Mammary epithelial cell (primary cell): ENCODE measurements at regions not wholly inside any gene's neighbourhood (a gene's known extent, or its start where the extent isn't known, plus 50 kb on each side); places are given as distances from the start of the nearest gene placed in this dataset.

Experiments
- EZH2 ChIP-seq: IDR thresholded peaks from 2 replicates; pipeline ENCODE4 v1.6.1; 2012; ENCODE audit warnings: low read length, inconsistent platforms, borderline replicate concordance
- TF ChIP-seq, protein P1 (sequence below), 2 donors: IDR thresholded peaks in 1 of 2; conservative IDR thresholded peaks in 1 of 2; 2 replicates each; pipeline ENCODE4 v1.5.1; 2011 to 2012; ENCODE audit warnings: inconsistent platforms in 2 of 2, low read length in 2 of 2, mild to moderate bottlenecking in 2 of 2, control low read depth in 1 of 2, low read depth in 1 of 2; ENCODE audit not compliant: insufficient read depth in 1 of 2; ENCODE audit errors: extremely low read depth in 1 of 2

GRCh38 chr3:139280027-139280671 lies 63.7 kb upstream of the MRPS22 start:
- TF ChIP-seq, protein P1, sequence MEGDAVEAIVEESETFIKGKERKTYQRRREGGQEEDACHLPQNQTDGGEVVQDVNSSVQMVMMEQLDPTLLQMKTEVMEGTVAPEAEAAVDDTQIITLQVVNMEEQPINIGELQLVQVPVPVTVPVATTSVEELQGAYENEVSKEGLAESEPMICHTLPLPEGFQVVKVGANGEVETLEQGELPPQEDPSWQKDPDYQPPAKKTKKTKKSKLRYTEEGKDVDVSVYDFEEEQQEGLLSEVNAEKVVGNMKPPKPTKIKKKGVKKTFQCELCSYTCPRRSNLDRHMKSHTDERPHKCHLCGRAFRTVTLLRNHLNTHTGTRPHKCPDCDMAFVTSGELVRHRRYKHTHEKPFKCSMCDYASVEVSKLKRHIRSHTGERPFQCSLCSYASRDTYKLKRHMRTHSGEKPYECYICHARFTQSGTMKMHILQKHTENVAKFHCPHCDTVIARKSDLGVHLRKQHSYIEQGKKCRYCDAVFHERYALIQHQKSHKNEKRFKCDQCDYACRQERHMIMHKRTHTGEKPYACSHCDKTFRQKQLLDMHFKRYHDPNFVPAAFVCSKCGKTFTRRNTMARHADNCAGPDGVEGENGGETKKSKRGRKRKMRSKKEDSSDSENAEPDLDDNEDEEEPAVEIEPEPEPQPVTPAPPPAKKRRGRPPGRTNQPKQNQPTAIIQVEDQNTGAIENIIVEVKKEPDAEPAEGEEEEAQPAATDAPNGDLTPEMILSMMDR (conservative IDR thresholded peaks at IDR 0.05 in 1 of 2, IDR thresholded peaks at IDR 0.05 in 1 of 2; ENCODE audit: extremely low read depth in 1 of 2, insufficient read depth in 1 of 2, low read depth in 1 of 2, low read length in 2 of 2) = no peak
- no peak for TF ChIP-seq EZH2
